Right renal pelvis (tissue), 4 donors: ENCODE measurements at regions not wholly inside any gene's neighbourhood (a gene's known extent, or its start where the extent isn't known, plus 50 kb on each side); places are given as distances from the start of the nearest gene placed in this dataset.

Experiments
- DNase-seq, 4 donors: peaks; one replicate each; pipeline ENCODE4 v3.0.0-alpha.2; 2013; ENCODE audit warnings: low read depth in 4 of 4, low spot score in 3 of 4, missing footprints in 1 of 4

DNA sequence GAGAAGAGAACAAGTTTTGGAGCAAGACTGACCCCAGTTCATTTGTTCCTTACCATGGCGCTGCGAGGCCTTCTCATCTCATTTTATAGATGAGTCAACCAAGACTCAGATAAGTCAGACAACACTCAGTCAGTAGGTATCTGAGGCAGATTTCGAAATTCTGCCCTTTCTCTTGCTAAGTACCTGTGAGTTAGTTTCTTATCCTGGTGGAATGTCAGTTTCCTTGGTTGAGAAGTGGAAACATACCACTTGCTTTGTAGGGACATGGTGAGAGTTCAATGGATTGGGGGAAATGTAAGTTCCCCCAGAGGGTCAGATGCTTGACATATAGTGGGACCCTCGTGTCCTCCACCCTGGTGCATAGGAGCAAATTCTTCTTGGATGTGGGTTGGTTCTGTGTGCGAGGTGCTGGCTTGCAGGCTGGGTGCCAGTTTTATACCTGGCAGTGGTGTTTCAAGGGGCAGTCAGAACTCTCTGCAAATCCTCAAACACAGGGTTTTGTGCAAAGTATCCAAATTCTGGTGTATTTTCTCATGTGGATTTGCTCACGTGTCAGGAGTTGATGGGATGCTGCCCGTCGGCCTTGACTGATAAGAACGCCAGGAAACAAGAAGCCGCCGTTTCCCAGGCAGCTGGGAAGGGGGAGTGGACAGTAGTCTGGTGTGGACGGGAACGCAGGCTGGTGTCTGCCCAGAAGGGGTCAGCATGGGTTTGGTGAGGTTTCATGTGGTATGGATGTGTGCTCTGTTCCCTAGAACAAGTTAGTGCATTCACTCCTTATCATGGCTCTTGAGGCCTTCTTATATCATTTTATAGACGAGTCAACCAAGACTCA, 61.1 kb upstream of the CIBAR2 start:
- no peak for DNase-seq

DNA sequence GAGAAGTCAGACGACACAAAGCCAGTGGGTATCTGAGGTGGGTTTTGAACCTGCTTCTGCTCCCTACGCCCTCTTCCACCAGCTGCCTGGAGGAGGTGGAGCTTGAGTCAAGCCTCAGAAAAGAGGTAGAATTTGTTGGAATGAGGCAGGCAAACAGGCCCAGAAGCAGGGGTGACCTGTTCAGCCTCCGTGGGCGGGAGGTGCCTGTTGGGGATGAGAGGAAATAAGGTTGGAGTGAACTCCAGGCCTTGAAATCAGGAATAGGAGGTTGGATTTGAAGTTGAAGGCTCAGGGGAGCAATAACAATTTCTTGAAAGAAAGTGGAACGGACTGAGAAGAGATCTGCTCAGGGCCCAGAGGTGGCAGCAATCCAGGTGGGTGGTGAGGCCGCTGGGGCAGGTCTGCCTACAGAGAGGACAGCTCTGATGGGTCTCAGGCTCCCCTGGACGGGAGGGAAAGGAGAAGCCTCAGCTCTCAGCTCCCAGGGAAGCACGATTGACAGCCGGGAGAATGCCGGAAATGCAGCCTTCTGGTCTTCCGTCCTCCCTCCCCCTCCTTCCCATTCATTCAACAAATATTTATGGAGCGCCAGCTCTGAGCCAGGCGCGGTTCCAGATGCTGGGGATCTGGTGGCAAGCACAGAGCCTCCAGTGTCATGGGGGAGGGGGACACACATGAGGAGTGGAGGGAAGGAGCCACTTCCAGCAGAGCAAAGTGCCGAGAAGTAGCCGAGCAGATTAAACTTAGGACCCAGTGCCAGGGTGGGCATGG, 61.9 kb upstream of the CIBAR2 start:
- DNase-seq: no peak

DNA sequence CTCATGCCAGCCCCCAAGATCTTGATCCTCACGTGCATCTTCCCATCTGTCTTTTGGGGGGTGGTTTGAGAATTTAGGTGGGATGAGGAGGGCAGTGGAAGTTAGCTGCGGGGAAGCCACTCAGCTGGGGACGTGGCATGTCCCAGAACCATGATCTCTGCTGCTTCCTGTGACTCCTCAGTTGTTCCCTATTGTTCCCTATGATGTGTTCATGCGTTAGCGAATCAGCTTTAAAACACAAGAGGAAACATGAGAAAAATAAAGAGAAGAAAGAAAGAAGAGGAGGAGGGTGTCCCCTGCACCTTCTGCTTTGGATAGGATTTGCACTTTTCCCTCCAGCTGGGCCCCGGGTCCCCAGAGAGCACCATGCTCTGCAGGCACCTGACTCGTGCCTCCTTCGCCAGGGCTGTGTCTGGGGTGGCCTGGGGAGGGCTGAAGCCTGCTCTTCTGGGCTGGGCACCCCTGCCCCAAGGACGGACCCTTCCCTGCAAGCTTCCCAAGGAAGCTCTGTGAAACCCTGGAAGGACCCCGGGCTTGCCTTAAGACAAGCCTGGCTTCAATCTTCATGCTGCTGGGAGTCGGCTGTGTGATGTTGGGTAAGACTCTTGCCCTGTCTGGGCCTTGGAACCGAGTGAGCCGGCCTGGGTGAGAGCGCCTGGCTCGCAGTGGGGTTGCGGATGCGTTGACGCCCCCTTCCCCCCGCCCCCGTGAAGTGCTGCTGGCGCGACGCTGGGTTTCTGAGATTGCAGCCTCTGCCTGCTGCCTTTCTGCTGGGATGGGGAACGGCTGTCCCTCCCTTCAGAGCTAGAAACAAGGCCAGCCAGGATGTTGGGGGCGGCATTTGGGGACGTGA, 62.8 kb upstream of the CIBAR2 start:
- DNase-seq: no peak

DNA sequence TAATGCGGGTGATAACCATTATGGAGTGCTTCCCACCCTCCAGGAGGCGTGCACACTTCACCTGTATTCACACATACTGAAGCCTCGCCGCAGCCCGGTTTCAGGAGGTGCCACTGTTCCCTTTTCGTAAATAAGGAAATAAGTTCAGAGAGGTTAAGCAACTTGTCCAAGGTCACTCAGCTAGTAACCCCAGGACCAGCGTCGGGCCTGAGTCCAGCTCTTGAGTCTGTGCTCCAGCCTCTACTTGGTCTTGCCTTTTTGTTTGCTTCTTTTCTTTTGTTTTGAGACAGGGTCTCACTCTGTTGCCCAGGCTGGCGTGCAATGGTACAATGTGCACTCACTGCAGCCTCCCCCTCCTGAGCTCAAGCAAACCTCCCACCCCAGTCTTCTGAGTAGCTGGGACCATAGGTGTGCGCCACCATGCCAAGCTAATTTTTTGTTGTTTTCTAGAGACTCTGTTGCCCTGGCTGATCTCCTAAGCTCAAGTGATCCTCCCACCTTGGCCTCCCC, 63.5 kb upstream of the CIBAR2 start:
- DNase-seq: no peak

DNA sequence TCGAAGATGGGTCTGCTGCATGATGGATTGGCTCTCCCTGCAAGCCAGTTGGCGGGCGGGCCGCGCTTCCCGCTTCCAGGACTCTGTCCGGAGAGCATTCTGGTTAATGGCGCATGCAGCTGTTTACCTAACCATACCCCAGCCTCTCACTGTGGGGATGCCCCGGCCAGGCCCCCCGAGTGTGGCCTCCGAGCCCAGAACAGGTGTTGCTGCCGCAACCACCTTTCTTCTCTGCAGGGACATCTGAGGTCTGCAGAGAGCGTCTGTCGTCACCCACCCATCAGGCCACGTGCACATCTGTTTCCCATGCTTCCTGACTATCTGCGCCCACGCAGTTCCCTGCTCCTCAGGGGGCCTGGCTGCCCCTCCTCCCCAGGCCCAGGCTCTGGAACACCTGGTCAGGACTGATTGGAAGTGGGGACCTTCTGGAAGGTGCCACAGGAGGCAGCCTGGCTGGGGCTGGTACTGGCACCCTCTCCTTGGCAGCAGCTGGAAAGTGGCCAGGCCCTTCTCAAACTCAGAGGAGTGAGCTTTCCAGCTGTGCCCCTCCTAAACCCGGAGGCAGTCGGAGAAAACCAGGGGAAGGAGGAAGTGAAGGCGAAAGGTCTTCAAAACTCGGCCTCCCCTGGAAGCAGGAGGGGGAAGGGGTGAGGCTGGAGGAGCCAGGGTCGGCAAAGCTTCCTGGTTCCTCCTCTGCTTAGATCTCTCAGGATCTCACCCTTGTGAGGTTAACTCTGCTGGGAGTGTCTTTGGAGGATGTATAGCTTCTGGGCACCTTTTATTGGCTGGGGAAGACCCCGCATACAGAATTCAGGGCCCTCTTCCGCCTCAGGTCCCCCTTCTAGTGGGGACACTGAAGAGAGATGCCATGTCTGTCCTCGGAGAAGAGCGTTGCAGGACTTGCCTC, 64.5 kb upstream of the CIBAR2 start:
- DNase-seq: no peak

DNA sequence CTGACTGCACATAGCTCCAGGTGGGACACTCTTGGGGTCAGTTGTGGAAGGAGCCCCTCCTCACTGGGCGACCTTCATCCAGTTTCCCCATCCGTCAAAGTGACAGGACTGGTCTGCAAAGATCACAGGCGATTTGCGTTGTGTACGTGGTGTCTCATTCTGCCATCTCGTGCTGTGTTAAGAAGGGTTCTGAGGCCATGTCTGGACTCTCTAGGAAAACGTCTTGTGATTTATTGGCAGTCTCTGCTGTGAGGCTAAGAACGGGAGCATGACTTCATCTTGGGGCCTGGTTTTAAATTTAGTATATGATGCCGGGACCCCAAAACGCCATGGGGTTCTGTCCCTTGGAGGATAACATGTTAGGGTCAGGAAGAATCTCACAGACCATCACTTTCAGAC, 65.2 kb upstream of the CIBAR2 start:
- no peak for DNase-seq

DNA sequence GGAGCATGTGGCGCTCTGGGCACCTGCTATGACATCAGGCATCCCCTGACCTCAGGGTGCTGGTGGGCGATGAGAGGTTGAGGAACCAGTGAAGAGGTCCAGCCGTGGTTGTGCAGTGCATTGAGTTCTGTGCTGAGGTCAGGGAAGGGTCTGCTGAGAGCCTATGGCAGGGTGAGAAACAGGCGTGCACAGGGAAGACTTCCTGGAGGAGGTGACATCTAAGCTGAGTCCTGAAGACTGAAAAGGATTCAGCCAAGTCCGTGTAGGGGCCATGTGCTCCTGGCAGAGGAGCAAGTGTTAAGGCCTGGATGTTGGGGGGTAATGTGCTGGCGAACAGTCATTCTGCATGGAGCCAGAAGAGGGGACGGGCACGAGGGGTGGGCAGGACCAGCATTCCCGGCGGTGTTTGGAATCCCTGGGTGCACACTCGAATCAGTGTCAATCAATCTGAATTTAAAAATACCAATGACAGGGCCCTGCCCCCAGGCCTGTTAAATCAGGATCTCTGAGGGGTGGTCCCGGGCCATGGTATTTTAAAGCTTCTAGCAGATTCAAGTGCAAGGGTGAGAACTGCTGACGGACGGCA, 65.8 kb upstream of the CIBAR2 start:
- no peak for DNase-seq

DNA sequence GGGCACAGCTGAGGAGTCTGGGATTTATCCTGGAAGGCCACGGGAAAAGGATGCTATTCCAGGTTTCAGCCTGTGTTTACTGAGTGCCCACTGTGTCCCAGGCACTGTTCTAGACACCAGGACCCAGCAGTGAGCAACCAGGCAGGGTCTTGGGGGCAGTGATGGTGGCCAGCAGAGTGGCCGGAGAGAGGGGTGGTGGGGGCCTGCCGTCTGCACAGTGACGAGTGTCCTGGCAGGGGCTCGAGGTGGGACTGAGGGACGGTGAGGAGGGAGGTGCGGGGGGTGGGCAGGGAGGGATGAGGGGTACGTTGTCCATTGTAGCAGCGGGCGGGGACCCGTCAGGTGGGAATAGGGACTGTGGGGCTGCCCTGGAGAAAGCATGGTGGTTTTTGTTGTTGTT, 66.3 kb upstream of the CIBAR2 start:
- DNase-seq: no peak

DNA sequence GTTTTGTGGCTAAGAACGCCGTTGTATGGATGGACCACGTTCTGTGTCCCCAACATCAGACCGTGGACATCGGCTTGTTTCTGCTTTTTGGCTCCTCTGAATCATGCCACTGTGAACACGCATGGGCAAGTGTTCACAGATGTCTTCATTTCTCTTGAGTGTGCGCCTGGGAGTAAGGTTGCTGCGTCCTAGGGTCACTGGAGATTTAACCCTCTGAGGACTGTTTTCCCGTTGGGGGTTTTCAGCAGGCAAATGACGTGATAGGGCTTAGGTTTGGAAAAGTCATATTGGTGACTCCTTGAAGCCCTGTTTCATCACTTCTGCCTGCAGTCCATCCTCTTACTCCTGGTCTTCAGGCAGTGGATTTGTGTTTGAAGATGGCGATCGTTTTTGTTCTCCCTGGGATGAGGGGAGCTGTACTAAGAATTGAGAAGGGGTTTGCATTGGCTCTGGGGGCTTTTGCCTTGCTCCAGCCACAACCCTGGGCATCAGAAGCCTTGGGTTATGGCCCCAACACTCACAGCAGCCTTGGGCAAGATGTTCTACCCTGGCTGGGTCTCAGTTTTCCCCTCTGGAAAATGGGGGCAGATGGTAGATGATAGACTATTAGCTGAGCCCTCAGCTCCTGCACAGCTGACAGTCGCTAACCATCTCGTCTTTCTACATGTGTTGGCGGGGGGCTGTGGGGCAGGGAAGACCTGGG, 67.2 kb upstream of the CIBAR2 start:
- DNase-seq: no peak

DNA sequence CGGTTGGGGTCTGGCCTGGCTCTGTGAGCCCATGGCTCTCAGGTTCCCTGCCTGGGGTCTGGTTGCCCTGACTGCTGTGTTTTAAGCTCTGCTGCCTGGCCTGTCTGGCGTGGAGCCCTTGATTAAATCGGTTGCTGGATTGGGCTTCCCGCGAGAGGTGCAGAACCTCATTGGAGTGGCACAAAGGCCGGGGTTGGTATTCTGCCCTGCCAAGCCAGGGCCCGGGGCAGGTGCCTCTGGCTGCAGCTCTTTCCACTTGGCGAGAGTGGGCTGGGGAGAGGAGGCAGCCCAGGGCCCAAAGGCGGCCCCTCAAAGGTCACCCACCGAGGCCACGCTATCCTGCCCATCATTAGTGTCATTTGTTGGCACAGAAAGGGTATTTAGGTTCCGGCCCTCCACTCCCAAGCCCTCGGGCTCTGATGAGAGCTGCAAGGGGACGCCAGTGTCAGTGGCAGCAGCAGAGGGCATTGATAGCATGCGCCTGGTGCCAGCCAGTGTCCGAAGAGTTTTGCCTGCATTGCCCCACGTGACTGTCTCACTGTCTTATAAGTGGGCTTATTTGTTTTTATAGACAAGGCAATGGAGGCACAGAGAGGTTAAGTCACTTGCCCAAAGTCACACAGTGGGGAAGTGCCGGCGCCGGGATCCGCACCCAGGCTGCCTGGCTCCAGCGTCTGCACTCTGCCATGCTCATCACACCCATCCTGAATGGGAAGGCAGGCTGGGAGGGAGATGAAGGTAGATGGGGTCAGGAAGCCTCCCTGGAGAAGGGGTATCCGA, 68.0 kb upstream of the CIBAR2 start:
- DNase-seq: no peak

DNA sequence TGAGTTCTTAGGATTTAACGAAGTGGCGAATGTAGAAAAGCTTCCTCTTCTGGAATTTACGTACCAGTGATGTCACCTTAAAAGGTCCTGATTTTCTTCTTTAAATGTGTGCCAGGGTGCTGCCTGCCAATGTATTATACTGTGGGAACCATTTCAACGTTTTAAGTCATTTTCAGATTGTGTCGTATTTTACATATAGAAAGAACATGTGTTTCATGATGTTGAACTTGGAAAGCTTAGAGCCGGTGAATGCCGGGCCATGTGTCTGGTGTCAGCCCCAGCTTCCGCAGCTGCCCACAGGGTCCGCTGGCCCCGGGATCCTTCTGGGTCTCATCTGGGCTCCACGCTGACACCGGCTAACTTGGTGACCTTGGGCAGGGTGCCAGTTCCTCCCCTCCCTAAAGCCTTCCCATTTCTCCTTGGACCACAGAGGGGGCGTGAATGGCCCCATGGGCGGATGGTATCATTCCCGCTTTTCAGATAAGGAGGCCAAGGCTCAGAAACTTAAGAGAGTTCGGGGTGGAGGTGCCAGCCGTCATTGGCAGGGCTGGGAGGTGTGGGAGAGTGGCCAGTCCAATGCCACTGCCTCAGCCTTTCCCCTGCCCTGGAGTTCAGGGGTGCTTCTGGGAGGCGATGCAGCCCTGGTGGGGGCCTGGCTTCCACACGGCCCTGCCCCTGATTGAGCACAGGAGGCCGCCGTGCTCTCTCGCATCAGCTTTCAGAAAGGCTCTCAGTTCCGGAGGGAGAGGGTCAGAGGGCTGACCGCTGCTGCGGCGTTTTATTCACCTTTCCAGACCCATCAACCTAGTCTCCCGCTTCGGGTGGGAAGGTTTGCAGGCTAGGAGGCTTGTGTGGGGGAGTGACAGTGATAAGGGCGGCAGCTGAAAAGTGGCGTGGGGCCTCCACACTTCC, 68.8 kb upstream of the CIBAR2 start:
- DNase-seq: no peak

DNA sequence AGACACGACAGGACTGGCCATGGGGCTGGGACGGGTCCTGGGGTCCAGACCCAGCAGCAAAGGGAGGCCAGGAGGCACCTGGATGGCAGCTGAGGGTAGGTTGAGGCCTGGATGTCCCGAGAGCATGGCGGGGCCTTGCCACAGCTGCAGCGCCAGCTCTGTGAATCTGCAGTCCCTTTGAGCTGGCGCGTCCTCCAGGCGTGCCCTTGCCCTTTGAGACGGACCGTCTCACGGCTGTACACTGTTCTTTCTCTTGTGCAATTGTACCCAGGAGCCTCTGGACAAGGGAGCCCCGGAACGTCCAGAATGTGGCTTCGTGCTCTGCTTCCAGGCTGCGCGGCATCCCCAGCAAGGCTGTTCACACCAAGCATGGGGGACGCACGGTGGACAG, 69.5 kb upstream of the CIBAR2 start:
- no peak for DNase-seq

DNA sequence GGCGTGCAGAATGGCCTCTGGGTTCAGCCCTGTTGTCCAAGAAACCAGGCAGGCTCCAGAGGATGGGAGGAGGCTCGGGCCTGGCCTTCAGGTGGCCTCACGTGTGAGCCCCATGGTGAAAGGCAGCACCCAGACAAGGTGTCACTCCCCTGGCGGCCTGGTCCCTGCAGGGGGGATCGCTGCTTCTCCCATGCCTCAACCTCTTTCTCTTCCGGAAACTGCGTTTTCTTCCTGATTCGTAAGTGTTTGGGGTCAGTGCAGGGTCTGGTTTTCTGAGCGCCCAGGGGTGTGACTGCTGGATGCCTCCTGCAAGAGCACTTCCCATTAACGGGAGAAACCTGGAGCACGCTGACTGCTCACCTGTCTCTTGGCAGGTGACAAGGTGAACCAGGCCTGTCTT, 70.0 kb upstream of the CIBAR2 start:
- no peak for DNase-seq

DNA sequence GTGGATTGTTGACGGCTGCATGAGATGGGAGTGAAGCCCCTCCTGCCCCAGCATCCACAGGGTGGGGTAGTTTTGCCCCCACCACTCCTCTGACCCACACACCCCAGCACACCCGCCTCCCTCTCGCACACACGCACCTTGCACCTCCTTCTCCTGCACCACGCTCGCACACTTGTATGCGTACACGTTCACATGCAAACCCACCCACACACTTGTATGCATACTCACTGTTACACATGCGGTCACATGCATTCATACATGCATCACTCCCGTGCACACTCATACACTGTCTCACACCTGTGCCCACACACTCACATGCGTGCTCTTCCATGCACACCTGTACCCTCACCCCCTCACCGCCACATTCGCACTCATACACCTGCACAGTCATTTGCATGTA, 70.5 kb upstream of the CIBAR2 start:
- DNase-seq: no peak

DNA sequence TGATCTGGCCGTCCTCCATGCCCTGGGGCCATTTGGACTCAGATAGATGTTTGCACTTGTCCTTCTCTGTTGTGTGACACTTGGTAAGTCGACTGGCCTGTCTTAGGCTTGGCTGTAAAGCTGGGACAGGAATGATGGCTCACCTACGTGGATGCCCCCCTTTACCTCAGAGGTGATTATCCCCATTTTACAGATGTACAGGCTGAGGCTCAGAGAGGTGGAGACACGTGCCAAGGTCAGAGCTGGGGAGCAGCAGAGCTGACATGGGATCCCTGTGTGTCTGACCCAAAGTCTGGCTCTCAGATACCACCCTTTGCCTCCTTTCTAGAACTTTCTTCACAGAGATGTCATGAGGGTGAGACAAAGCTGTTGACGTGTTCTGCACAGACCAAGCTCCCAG, 71.3 kb upstream of the CIBAR2 start:
- no peak for DNase-seq

DNA sequence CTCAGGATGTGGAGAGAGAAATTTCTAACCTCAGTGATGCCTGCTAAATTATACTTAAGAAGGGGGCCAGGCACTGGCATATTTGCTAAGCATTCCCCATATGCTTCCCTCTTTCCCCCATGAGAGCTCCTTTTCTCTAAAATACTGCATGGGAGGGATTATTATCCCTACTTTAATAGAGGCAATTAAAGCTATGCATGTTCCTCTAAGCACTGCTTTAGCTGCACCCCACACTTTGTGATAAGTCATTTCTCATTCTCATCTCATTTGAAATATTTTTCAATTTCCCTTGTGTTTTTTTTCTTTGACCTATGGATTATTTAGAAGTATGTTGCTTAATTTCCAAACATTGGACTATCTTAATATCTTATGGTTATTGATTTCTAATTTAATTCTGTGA, 72.1 kb upstream of the CIBAR2 start:
- no peak for DNase-seq
